GM13976 (cell line): ENCODE measurements at regions not wholly inside any gene's neighbourhood (a gene's known extent, or its start where the extent isn't known, plus 50 kb on each side); places are given as distances from the start of the nearest gene placed in this dataset.

ENCODE experiments used
- DNase-seq: peaks from one replicate; pipeline ENCODE4 v3.0.0; 2012; ENCODE audit warnings: low spot score
- in situ Hi-C: fragments of 300-500 bp; cut with MboI; formaldehyde crosslinking; loops from one replicate; pipeline ENCODE4 v1.12.0; 2022; ENCODE audit warnings: low sequenced_read_pairs, mixed read lengths, inconsistent platforms; ENCODE audit not compliant: unreplicated experiment
- TF ChIP-seq, protein P1 (sequence below): IDR thresholded peaks from 2 replicates; pipeline ENCODE4 v1.5.1; 2012; ENCODE audit warnings: borderline replicate concordance, mild to moderate bottlenecking; ENCODE audit not compliant: insufficient read depth; ENCODE audit errors: extremely low read depth, missing control alignments, control extremely low read depth

- DNase-seq: no peak
- in situ Hi-C loops: no loop called here
- TF ChIP-seq, protein P1, sequence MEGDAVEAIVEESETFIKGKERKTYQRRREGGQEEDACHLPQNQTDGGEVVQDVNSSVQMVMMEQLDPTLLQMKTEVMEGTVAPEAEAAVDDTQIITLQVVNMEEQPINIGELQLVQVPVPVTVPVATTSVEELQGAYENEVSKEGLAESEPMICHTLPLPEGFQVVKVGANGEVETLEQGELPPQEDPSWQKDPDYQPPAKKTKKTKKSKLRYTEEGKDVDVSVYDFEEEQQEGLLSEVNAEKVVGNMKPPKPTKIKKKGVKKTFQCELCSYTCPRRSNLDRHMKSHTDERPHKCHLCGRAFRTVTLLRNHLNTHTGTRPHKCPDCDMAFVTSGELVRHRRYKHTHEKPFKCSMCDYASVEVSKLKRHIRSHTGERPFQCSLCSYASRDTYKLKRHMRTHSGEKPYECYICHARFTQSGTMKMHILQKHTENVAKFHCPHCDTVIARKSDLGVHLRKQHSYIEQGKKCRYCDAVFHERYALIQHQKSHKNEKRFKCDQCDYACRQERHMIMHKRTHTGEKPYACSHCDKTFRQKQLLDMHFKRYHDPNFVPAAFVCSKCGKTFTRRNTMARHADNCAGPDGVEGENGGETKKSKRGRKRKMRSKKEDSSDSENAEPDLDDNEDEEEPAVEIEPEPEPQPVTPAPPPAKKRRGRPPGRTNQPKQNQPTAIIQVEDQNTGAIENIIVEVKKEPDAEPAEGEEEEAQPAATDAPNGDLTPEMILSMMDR: no peak
Observed at GRCh38 chr9:14421291-14421690, 107.3 kb upstream of the NFIB start.

DNA sequence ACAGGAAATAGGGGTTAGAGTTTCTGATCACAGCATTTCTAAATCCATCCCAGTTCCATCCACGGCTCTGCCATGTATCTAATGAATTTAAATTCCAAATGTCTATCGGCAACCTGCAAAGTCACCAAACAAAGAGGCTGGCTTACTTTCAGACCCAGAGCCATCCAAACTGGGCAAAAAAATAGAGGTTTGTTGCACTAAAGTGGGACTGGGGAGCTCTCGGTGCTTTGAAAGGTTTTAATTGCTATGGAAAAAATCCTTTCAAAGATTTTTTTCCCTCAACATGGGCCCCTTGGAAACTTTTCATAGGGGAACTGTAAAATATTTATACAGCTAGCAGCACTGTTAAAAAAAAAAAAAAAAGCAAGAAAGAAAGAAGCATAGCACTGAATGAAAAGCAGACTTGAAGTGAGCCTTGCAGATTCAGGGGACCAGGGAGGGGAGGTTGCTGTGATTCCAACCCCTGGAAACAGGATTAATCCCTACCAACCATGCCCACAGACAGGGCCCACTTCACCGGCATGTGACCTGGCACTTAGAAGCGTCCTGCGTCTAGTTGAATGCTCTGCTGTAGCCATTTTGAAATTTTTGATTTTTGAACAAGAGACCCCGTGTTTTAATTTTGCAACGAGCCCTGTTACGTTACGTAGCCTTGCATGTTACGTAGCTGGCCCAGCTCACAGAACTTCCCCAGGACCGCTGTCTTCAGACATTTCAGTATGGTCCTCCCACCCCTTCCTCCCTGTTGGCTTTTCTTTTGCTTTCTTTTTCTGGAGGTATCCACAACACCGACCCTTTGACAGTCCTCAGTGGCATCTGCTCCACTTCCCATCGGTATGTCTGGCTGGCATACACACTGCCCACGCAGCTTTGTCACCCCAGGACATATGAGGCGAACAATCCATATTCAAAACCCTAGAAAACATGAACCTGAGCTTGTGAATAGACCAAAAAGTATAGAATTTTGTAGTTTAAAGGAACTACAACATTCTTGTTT is 105.3 kb upstream of the NFIB start:
- no peak for DNase-seq
- in situ Hi-C loops: no loop called here
- TF ChIP-seq, protein P1: no peak

DNA sequence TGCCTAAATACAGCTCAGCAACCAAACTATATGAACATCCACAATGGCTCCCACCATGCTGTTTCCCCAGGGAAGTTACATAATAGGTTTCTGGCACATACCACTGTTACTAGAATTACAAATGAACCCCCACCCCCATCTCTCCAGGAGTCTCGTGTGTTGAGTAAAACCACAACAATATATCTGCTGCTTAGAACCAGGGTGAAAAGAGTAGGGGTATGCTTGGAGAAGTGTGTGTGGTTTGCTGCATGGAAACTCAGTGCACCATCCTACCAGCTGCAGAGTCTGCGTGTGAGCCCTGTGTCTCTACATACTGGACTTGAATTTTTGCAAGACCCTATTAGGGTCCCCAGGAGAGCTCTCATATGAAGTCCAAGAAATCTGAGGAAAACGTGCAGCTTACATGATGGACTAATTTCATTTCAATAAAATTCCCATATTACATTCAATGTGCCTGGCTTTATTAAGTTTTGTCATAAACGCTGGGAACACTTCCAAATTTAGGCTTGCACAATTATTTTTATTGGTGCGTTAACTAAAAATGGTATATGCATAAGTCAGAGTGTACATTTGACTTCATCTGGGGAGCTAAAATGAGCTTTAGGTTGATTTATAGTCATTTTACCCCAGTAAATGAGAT is 104.5 kb upstream of the NFIB start:
- in situ Hi-C loops: no loop called here
- DNase-seq: no peak
- TF ChIP-seq, protein P1: no peak

DNA sequence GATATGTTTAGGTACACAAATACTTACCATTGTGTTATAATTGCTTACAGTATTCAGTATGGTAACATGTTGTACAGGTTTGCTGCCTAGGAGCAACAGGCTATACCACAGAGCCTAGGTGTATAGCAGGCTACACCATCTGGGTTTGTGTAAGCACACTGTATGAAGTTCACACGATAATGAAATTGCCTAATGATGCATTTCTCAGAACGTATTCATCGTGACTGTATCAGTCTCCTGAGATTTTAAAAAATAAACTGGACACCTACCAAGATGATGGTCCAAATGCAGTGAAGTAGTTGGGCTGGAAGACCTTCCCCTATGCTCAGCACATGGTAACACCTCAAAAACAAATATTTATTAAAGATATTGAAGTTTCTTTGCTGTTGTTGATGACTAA is 103.3 kb upstream of the NFIB start:
- in situ Hi-C loops: no loop called here
- TF ChIP-seq, protein P1: no peak
- no peak for DNase-seq

- in situ Hi-C loops: no loop called here
- no peak for DNase-seq
- TF ChIP-seq, protein P1: no peak
Observed at GRCh38 chr9:14415947-14416346, 102.0 kb upstream of the NFIB start.

DNA sequence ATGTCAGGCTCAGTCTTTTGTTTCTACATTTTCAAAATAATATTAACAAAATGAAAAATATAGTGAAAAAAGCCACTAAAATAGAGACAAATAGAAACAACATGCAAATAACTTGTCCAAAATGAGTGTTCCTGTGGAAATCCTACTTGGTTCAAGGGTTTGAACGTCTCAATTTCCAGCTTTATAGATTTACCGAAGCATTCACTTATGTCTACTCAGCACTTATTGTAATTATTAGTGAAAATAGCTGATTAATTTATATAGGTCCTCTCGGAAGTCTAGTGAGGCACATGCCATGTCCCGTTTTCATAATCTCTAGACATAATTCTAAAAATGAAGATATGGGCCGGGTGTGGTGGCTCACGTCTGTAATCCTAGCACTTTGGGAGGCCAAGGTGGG is 99.9 kb upstream of the NFIB start:
- in situ Hi-C loops: no loop called here
- TF ChIP-seq, protein P1: no peak
- DNase-seq: no peak
